ENCODE measurements at regions not wholly inside any gene's neighbourhood (a gene's known extent, or its start where the extent isn't known, plus 50 kb on each side); places are given as distances from the start of the nearest gene placed in this dataset.
"Not testable (repeated sequence)": the region's sequence is repeated elsewhere in the genome, so short reads cannot be mapped to it uniquely, and the experiment has no call there.

GRCh38 chr7:68828575-68828974 is 769.7 kb upstream of the AUTS2 start:
- intact Hi-C loops (cut with DNase I): no loop called here
- Histone ChIP-seq H3K4me3 (no peak overlapping the region), H3K9ac (ENCODE audit: low read depth in 2 of 2, low read length in 2 of 2) (no peak overlapping the region), H3K9me3 (no peaks in the 10 kb centered on the region), H3K27me3 (no peaks in the 10 kb centered on the region), H3K36me3 (no peaks in the 10 kb centered on the region), H3K4me1 (no peaks in the 10 kb centered on the region), H3K27ac (no peak overlapping the region)
- TF ChIP-seq, protein P1, sequence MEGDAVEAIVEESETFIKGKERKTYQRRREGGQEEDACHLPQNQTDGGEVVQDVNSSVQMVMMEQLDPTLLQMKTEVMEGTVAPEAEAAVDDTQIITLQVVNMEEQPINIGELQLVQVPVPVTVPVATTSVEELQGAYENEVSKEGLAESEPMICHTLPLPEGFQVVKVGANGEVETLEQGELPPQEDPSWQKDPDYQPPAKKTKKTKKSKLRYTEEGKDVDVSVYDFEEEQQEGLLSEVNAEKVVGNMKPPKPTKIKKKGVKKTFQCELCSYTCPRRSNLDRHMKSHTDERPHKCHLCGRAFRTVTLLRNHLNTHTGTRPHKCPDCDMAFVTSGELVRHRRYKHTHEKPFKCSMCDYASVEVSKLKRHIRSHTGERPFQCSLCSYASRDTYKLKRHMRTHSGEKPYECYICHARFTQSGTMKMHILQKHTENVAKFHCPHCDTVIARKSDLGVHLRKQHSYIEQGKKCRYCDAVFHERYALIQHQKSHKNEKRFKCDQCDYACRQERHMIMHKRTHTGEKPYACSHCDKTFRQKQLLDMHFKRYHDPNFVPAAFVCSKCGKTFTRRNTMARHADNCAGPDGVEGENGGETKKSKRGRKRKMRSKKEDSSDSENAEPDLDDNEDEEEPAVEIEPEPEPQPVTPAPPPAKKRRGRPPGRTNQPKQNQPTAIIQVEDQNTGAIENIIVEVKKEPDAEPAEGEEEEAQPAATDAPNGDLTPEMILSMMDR (IDR thresholded peaks at IDR 0.05): no peak
- DNase-seq: no peak

- Histone ChIP-seq H3K4me1 (no peaks in the 10 kb centered on the region), H3K9ac (ENCODE audit: low read depth in 2 of 2, low read length in 2 of 2) (no peak overlapping the region), H3K27ac (no peak overlapping the region), H3K9me3 (no peaks in the 10 kb centered on the region), H3K4me3 (no peak overlapping the region), H3K27me3 (no peaks in the 10 kb centered on the region), H3K36me3 (no peaks in the 10 kb centered on the region)
- intact Hi-C loops (cut with DNase I): no loop called here
- TF ChIP-seq, protein P1 (IDR thresholded peaks at IDR 0.05): no peak
- no peak for DNase-seq
These were observed 764.9 kb upstream of the AUTS2 start for GRCh38 chr7:68833422-68833821.

GRCh38 chr7:68839014-68839413 is 759.3 kb upstream of the AUTS2 start:
- Histone ChIP-seq H3K4me3 (no peak overlapping the region), H3K27ac (no peak overlapping the region), H3K9me3 (no peaks in the 10 kb centered on the region), H3K27me3 (no peaks in the 10 kb centered on the region), H3K36me3 (no peaks in the 10 kb centered on the region), H3K4me1 (no peaks in the 10 kb centered on the region), H3K9ac (ENCODE audit: low read depth in 2 of 2, low read length in 2 of 2) (no peak overlapping the region)
- intact Hi-C loops (cut with DNase I): no loop called here
- DNase-seq: no peak
- TF ChIP-seq, protein P1 (IDR thresholded peaks at IDR 0.05): no peak

DNA sequence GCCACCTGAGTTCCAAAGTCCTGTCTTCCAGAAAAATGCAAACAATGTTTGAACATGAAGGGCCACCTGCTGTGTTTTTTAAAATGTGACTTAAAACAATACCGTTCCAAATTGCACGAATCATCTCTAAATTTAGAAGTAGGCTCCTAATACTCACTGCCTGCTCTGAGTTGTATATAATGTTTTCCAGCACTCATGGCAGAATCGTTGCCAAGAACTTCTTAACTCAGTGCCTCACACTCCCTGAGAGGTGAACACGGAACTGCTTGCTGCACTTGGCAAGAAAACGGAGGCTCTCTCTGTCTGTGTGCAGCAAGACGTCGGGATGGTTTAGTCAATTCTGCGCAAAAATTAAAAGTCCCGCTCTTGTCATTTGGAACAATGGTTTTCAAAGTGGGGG is 757.3 kb upstream of the AUTS2 start:
- TF ChIP-seq, protein P1 (IDR thresholded peaks at IDR 0.05): no peak
- Histone ChIP-seq H3K4me3 (no peak overlapping the region), H3K9me3 (no peaks in the 10 kb centered on the region), H3K27ac (no peak overlapping the region), H3K36me3 (no peaks in the 10 kb centered on the region), H3K4me1 (no peaks in the 10 kb centered on the region), H3K9ac (ENCODE audit: low read depth in 2 of 2, low read length in 2 of 2) (no peak overlapping the region), H3K27me3 (no peaks in the 10 kb centered on the region)
- DNase-seq: no peak
- intact Hi-C loops (cut with DNase I): no loop called here

DNA sequence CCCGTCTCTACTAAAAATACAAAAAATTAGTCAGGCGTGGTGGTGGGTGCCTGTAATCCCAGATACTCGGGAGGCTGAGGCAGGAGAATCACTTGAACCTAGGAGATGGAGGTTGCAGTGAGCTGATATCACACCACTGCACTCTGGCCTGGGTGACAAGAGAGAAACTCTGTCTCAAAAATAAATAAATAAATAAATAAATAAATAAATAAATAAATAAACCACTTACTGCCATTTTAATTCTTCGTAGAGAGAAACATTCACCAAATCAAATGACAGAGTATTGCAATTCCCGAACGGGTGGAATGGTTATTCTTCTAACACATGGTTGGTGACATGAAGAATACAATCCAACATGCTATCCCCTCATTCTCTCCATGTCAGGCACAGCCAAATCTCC is 754.3 kb upstream of the AUTS2 start:
- H3K9me3 ChIP-seq; H3K4me1 ChIP-seq; intact Hi-C loops (cut with DNase I); H3K9ac ChIP-seq (ENCODE audit: low read depth in 2 of 2, low read length in 2 of 2); H3K27me3 ChIP-seq; H3K36me3 ChIP-seq; H3K4me3 ChIP-seq; H3K27ac ChIP-seq; DNase-seq: not testable (repeated sequence)

GRCh38 chr7:68846811-68847325 is 751.4 kb upstream of the AUTS2 start:
- TF ChIP-seq, protein P1 (IDR thresholded peaks at IDR 0.05): no peak
- Histone ChIP-seq H3K36me3 (no peaks in the 10 kb centered on the region), H3K9ac (ENCODE audit: low read depth in 2 of 2, low read length in 2 of 2) (no peak overlapping the region), H3K27me3 (no peaks in the 10 kb centered on the region), H3K27ac (no peak overlapping the region), H3K4me1 (no peaks in the 10 kb centered on the region), H3K4me3 (no peak overlapping the region), H3K9me3 (no peaks in the 10 kb centered on the region)
- DNase-seq: no peak
- intact Hi-C loops (cut with DNase I): no loop called here

All from colonic mucosa (tissue), 4 donors.